Smooth muscle cell (in vitro differentiated cells): ENCODE measurements at regions not wholly inside any gene's neighbourhood (a gene's known extent, or its start where the extent isn't known, plus 50 kb on each side); places are given as distances from the start of the nearest gene placed in this dataset.

Experiments used
- DNase-seq: peaks from one replicate; lab custom pipeline; 2025; ENCODE audit not compliant: unreplicated experiment; lab: John Stamatoyannopoulos, UW
- H2AFZ ChIP-seq: fragments of 200-600 bp; sonication (generic); 2 replicates; pipeline ENCODE4 v1.6.0; 2016; ENCODE audit warnings: antibody characterized with exemption, low read depth, mild to moderate bottlenecking
- H3F3A ChIP-seq: fragments of 200-600 bp; sonication (generic); 2 replicates; pipeline ENCODE4 v1.6.0; 2017; ENCODE audit warnings: antibody characterized with exemption, low read depth
- H3K27ac ChIP-seq: fragments of 200-600 bp; sonication (generic); 2 replicates; pipeline ENCODE4 v1.5.1; 2016; ENCODE audit warnings: low read depth, mild to moderate bottlenecking
- H3K27me3 ChIP-seq: fragments of 200-600 bp; sonication (generic); 2 replicates; pipeline ENCODE4 v1.6.1; 2016; ENCODE audit warnings: low read depth, mild to moderate bottlenecking
- H3K36me3 ChIP-seq: fragments of 200-600 bp; sonication (generic); 2 replicates; pipeline ENCODE4 v1.5.1; 2016; ENCODE audit warnings: low read depth
- H3K4me1 ChIP-seq: fragments of 200-600 bp; sonication (generic); 2 replicates; pipeline ENCODE4 v1.5.1; 2016; ENCODE audit warnings: low read depth
- H3K4me2 ChIP-seq: fragments of 200-600 bp; sonication (generic); 2 replicates; pipeline ENCODE4 v1.6.0; 2016; ENCODE audit warnings: mild to moderate bottlenecking
- H3K4me3 ChIP-seq: fragments of 200-600 bp; sonication (generic); 2 replicates; pipeline ENCODE4 v1.5.1; 2016; ENCODE audit warnings: mild to moderate bottlenecking
- H3K79me2 ChIP-seq: fragments of 200-600 bp; sonication (generic); 2 replicates; pipeline ENCODE4 v1.6.0; 2016; ENCODE audit warnings: low read depth, mild to moderate bottlenecking
- H3K9ac ChIP-seq: fragments of 200-600 bp; sonication (generic); 2 replicates; pipeline ENCODE4 v1.6.0; 2016; ENCODE audit warnings: low read depth
- H3K9me3 ChIP-seq: fragments of 200-600 bp; sonication (generic); replicated peaks from 2 replicates; pipeline ENCODE4 v1.5.1; 2016; ENCODE audit warnings: low read depth
- H4K20me1 ChIP-seq: fragments of 200-600 bp; sonication (generic); 2 replicates; pipeline ENCODE4 v1.6.0; 2016; ENCODE audit warnings: low read depth
- CTCF ChIP-seq: fragments of 200-600 bp; sonication (generic); IDR thresholded peaks from 2 replicates; pipeline ENCODE4 v1.5.1; 2017; ENCODE audit warnings: borderline replicate concordance, mild to moderate bottlenecking, antibody characterized with exemption; ENCODE audit not compliant: insufficient read depth, poor library complexity, severe bottlenecking
- WGBS: methylation state at CpG from one replicate; pipeline ENCODE4 v1.1.7; 2016; ENCODE audit warnings: low lambda C conversion rate; 5-methylcytosine and 5-hydroxymethylcytosine counted together

GRCh38 chr14:29271669-29272068, 505.1 kb downstream of the FOXG1 start:
- Histone ChIP-seq H3K36me3 (no peaks in the 10 kb centered on the region), H3K9me3 (no peaks in the 10 kb centered on the region), H3K4me3 (no peak overlapping the region), H3K4me2 (no peak overlapping the region), H3K79me2 (no peaks in the 10 kb centered on the region), H3K27ac (no peak overlapping the region), H4K20me1 (no peaks in the 10 kb centered on the region), H3K4me1 (no peaks in the 10 kb centered on the region), H3K9ac (no peak overlapping the region), H3K27me3 (peaks cover 6% of the 10 kb centered on the region), H2AFZ (no peak overlapping the region), H3F3A (no peaks in the 10 kb centered on the region)
- no peak for DNase-seq
- no peak for TF ChIP-seq CTCF

DNA sequence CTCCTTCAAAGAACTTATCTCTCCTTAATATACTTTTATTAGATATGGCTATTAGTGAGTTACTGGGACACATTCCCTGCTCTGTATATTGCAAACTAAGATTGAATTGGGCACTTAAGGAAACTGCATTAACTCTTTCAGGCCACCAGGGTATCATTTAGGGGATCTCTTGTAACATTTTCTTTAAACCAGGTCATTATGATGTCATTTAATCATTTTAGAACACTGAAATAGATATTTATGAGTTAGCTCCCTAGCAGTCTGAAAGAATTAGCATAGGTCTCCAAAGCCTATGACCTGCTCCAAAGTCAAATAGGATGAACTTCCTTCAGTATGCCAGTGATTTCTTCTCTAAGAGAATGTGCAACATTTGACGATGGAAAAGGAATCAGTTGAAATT, 506.9 kb downstream of the FOXG1 start:
- no peaks in the 10 kb centered on the region for H4K20me1 ChIP-seq
- H3K4me3 ChIP-seq, result no peak overlapping the region
- 92% methylated on average over 1 of the region's 1 CpG for WGBS
- no peaks in the 10 kb centered on the region for H3F3A ChIP-seq
- H3K27ac ChIP-seq, result no peak overlapping the region
- no peaks in the 10 kb centered on the region for H3K9me3 ChIP-seq
- no peak for DNase-seq
- peaks cover 6% of the 10 kb centered on the region for H3K27me3 ChIP-seq
- no peaks in the 10 kb centered on the region for H3K79me2 ChIP-seq
- H3K36me3 ChIP-seq, result no peaks in the 10 kb centered on the region
- TF ChIP-seq CTCF, result no peak
- no peak overlapping the region for H2AFZ ChIP-seq
- H3K4me2 ChIP-seq, result no peak overlapping the region
- H3K9ac ChIP-seq, result no peak overlapping the region
- no peaks in the 10 kb centered on the region for H3K4me1 ChIP-seq

GRCh38 chr14:29274890-29275596, 508.5 kb downstream of the FOXG1 start:
- H3K36me3 ChIP-seq, result no peaks in the 10 kb centered on the region
- H3K4me2 ChIP-seq, result no peak overlapping the region
- H3K4me3 ChIP-seq, result no peak overlapping the region
- no peak for DNase-seq
- H3K9ac ChIP-seq, result no peak overlapping the region
- H2AFZ ChIP-seq, result no peak overlapping the region
- no peak for TF ChIP-seq CTCF
- no peaks in the 10 kb centered on the region for H3F3A ChIP-seq
- H3K79me2 ChIP-seq, result no peaks in the 10 kb centered on the region
- H4K20me1 ChIP-seq, result no peaks in the 10 kb centered on the region
- peaks cover 6% of the 10 kb centered on the region for H3K27me3 ChIP-seq
- H3K9me3 ChIP-seq, result no peaks in the 10 kb centered on the region
- no peak overlapping the region for H3K27ac ChIP-seq
- no peaks in the 10 kb centered on the region for H3K4me1 ChIP-seq
- 82% methylated on average over 10 of the region's 10 CpGs for WGBS
